ENCODE measurements at regions not wholly inside any gene's neighbourhood (a gene's known extent, or its start where the extent isn't known, plus 50 kb on each side); places are given as distances from the start of the nearest gene placed in this dataset.
"Not testable (repeated sequence)": the region's sequence is repeated elsewhere in the genome, so short reads cannot be mapped to it uniquely, and the experiment has no call there.

- DNase-seq, result no peak
Observed at GRCh38 chr16:55016515-55016914, 85.8 kb downstream of the IRX5 start.

GRCh38 chr16:55017321-55017720 lies 86.7 kb downstream of the IRX5 start:
- no peak for DNase-seq

GRCh38 chr16:55018881-55019280 lies 88.2 kb downstream of the IRX5 start:
- DNase-seq, result no peak

GRCh38 chr16:55019419-55020131 lies 88.9 kb downstream of the IRX5 start:
- DNase-seq, result no peak

- DNase-seq, result no peak
Observed at GRCh38 chr16:55021595-55022475, 91.2 kb downstream of the IRX5 start.

- DNase-seq, result not testable (repeated sequence)
Observed at GRCh38 chr16:55027260-55027659, 96.6 kb downstream of the IRX5 start.

GRCh38 chr16:55029509-55029908 lies 98.8 kb downstream of the IRX5 start:
- no peak for DNase-seq

GRCh38 chr16:55030944-55031343 lies 100.3 kb downstream of the IRX5 start:
- DNase-seq, result no peak

GRCh38 chr16:55031481-55031880 lies 100.8 kb downstream of the IRX5 start:
- DNase-seq, result no peak

GRCh38 chr16:55033225-55034156 lies 102.8 kb downstream of the IRX5 start:
- DNase-seq, result no peak

GRCh38 chr16:55035029-55035428 lies 104.4 kb downstream of the IRX5 start:
- no peak for DNase-seq

- DNase-seq, result no peak
Observed at GRCh38 chr16:55035956-55036355, 105.3 kb downstream of the IRX5 start.

GRCh38 chr16:55036371-55036821 lies 105.7 kb downstream of the IRX5 start:
- no peak for DNase-seq

- DNase-seq, result no peak
Observed at GRCh38 chr16:55037046-55037445, 106.4 kb downstream of the IRX5 start.

GRCh38 chr16:55037966-55038365 lies 107.3 kb downstream of the IRX5 start:
- no peak for DNase-seq

GRCh38 chr16:55039042-55039441 lies 108.4 kb downstream of the IRX5 start:
- no peak for DNase-seq

- no peak for DNase-seq
Observed at GRCh38 chr16:55039511-55039910, 108.8 kb downstream of the IRX5 start.

- no peak for DNase-seq
Observed at GRCh38 chr16:55039931-55040330, 109.3 kb downstream of the IRX5 start.

- DNase-seq, result no peak
Observed at GRCh38 chr16:55040366-55041086, 109.9 kb downstream of the IRX5 start.

GRCh38 chr16:55041540-55042234 lies 111.0 kb downstream of the IRX5 start:
- DNase-seq, result no peak

- DNase-seq, result no peak
Observed at GRCh38 chr16:55042556-55043432, 112.1 kb downstream of the IRX5 start.

Data from activated CD4-positive, alpha-beta T cell treated with anti-CD3 and anti-CD28 coated beads, Interleukin-2, amount 50 U/mL, for 1 hour (primary cell).